Osteocyte (in vitro differentiated cells): ENCODE measurements at regions not wholly inside any gene's neighbourhood (a gene's known extent, or its start where the extent isn't known, plus 50 kb on each side); places are given as distances from the start of the nearest gene placed in this dataset.
"Not testable (repeated sequence)": the region's sequence is repeated elsewhere in the genome, so short reads cannot be mapped to it uniquely, and the experiment has no call there.

Experiments used
- DNase-seq: peaks from one replicate; pipeline ENCODE4 v3.0.0; 2021; ENCODE audit warnings: mixed read lengths; ENCODE audit not compliant: unreplicated experiment; ENCODE audit errors: extremely low spot score
- H3K27ac Mint-ChIP-seq: one replicate; pipeline ENCODE4 v1.8.0; 2021; ENCODE audit warnings: mild to moderate bottlenecking, mixed read lengths; ENCODE audit not compliant: unreplicated experiment
- H3K27me3 Mint-ChIP-seq: one replicate; pipeline ENCODE4 v1.8.0; 2021; ENCODE audit warnings: mixed read lengths; ENCODE audit not compliant: unreplicated experiment
- H3K36me3 Mint-ChIP-seq: one replicate; pipeline ENCODE4 v1.8.0; 2021; ENCODE audit warnings: mixed read lengths; ENCODE audit not compliant: unreplicated experiment
- H3K4me1 Mint-ChIP-seq: one replicate; pipeline ENCODE4 v1.8.0; 2021; ENCODE audit warnings: mixed read lengths; ENCODE audit not compliant: unreplicated experiment
- H3K4me3 Mint-ChIP-seq: one replicate; pipeline ENCODE4 v1.8.0; 2021; ENCODE audit warnings: mild to moderate bottlenecking, moderate library complexity, mixed read lengths; ENCODE audit not compliant: unreplicated experiment
- H3K9me3 Mint-ChIP-seq: one replicate; pipeline ENCODE4 v1.8.0; 2021; ENCODE audit warnings: mixed read lengths; ENCODE audit not compliant: unreplicated experiment
- TF ChIP-seq, protein P1 (sequence below): fragments of 200-600 bp; sonication (generic); IDR thresholded peaks from 2 replicates; pipeline ENCODE4 v1.5.0; 2021; ENCODE audit warnings: antibody characterized with exemption, mild to moderate bottlenecking, moderate library complexity

- TF ChIP-seq, protein P1, sequence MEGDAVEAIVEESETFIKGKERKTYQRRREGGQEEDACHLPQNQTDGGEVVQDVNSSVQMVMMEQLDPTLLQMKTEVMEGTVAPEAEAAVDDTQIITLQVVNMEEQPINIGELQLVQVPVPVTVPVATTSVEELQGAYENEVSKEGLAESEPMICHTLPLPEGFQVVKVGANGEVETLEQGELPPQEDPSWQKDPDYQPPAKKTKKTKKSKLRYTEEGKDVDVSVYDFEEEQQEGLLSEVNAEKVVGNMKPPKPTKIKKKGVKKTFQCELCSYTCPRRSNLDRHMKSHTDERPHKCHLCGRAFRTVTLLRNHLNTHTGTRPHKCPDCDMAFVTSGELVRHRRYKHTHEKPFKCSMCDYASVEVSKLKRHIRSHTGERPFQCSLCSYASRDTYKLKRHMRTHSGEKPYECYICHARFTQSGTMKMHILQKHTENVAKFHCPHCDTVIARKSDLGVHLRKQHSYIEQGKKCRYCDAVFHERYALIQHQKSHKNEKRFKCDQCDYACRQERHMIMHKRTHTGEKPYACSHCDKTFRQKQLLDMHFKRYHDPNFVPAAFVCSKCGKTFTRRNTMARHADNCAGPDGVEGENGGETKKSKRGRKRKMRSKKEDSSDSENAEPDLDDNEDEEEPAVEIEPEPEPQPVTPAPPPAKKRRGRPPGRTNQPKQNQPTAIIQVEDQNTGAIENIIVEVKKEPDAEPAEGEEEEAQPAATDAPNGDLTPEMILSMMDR = no peak
- no peaks in the 10 kb centered on the region for H3K36me3 Mint-ChIP-seq
- H3K4me3 Mint-ChIP-seq = no peak overlapping the region
- peaks cover 7% of the 10 kb centered on the region for H3K9me3 Mint-ChIP-seq
- peaks cover 12% of the 10 kb centered on the region for H3K4me1 Mint-ChIP-seq
- no peak for DNase-seq
- peaks cover 14% of the 10 kb centered on the region for H3K27me3 Mint-ChIP-seq
- no peak overlapping the region for H3K27ac Mint-ChIP-seq
These were observed 56.0 kb upstream of the OSMR start for GRCh38 chr5:38789777-38790176.

DNA sequence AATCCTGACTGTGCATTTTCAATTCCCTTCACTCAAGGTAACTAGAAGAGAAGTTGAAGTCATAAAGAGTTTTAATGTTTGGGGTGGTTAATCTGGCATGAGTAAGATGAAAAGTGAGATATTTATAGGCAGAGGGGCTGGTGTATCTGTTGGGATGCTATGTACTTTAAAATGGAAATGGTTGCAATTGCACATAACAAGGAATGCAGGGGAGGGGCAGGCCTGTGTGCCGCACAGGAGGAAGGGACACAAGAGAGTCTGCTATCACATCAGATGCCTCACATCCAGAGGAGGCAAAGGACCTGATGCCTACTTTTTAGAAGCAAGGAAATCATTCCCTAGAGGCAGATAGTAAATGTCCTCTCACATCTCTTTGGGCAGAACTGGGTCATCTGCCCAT lies 55.5 kb upstream of the OSMR start:
- Mint-ChIP-seq H3K36me3 (no peaks in the 10 kb centered on the region), H3K4me1 (peaks cover 12% of the 10 kb centered on the region), H3K27me3 (peaks cover 18% of the 10 kb centered on the region), H3K27ac (no peak overlapping the region), H3K9me3 (peaks cover 7% of the 10 kb centered on the region), H3K4me3 (no peak overlapping the region)
- no peak for DNase-seq
- TF ChIP-seq, protein P1 = no peak

DNA sequence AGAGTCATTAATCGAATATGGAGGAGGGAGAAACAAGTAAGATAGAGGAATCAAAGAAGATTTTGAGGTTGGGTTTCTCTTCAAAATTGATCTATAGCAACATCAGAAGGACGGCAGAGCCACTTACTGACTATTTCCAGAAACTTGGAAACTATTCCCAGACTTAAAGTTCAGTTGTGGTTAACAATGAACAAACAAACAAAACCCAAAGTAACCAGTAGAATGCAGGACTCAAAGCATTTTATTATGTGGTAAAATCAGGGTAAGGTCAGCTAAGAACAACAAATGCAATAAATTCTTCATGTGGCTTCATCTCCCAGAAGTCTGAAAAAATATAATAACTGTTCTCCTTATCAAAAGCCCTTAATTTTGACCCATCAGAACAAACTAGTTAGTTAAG lies 54.9 kb upstream of the OSMR start:
- TF ChIP-seq, protein P1 = no peak
- peaks cover 4% of the 10 kb centered on the region for H3K9me3 Mint-ChIP-seq
- peaks cover 12% of the 10 kb centered on the region for H3K4me1 Mint-ChIP-seq
- H3K27me3 Mint-ChIP-seq = peaks cover 19% of the 10 kb centered on the region
- no peak overlapping the region for H3K27ac Mint-ChIP-seq
- DNase-seq = no peak
- no peaks in the 10 kb centered on the region for H3K36me3 Mint-ChIP-seq
- H3K4me3 Mint-ChIP-seq = no peak overlapping the region

DNA sequence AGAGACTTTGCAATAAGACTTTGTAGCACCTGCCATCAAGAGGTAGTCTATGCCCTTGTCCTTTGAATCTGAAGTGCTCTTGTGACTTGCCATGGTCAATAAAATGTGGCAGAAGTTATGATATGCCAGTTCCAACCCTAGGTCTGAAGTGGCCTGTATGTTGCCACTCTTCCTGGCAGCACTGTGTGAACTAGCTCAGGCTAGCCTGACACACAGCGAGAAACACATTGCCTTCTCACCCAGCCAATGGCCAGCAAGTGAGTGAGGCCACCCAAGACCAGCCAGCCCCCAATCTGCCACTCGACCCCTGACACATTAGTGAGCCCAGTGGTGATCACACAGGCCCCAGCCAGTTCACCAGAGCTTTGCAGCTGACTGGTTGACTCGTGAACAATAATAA lies 52.7 kb upstream of the OSMR start:
- no peak for DNase-seq
- Mint-ChIP-seq H3K4me1 (peaks cover 12% of the 10 kb centered on the region), H3K27ac (no peak overlapping the region), H3K4me3 (no peak overlapping the region), H3K27me3 (peaks cover 19% of the 10 kb centered on the region), H3K36me3 (no peaks in the 10 kb centered on the region), H3K9me3 (no peaks in the 10 kb centered on the region)
- TF ChIP-seq, protein P1 = no peak

DNA sequence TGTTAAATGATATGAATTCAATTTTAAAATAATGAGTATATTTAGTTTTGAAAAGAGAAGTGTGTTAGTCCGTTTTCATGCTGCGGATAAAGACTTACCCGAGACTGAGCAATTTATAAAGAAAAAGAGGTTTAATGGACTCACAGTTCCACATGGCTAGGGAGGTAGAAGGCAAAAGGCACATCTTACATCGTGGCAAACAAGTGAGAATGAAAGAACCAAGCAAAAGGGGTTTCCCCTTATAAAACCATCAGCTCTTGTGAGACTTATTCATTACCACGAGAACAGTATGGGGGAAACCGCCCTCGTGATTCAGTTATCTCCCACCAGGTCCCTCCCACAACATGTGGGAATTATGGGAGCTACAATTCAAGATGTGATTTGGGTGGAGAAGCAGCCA lies 51.8 kb upstream of the OSMR start:
- not testable (repeated sequence) for H3K9me3 Mint-ChIP-seq, DNase-seq, H3K27ac Mint-ChIP-seq, H3K4me3 Mint-ChIP-seq, H3K36me3 Mint-ChIP-seq
- Mint-ChIP-seq H3K4me1 (peaks cover 12% of the 10 kb centered on the region), H3K27me3 (peaks cover 19% of the 10 kb centered on the region)

DNA sequence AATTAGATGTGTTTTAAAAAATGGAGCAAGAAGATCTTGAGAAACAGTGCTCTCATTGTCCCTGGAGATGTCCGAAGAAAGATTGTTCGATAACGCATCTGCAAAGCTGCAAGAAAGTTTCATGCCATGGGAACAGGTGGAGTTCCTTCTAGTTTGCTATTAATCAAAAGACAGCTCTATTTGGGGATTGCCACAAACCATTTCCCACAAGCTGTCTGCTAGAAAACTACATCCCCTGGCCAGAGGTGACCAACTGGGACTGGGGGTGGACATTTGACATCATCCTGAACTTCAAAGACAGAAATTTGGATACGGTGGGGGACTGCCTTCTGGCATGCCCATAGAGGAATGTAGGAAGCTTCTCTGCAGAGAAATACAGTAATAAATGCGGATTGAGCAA lies 50.8 kb upstream of the OSMR start:
- Mint-ChIP-seq H3K9me3 (no peaks in the 10 kb centered on the region), H3K36me3 (no peaks in the 10 kb centered on the region), H3K4me1 (peaks cover 12% of the 10 kb centered on the region), H3K27me3 (peaks cover 24% of the 10 kb centered on the region), H3K27ac (no peak overlapping the region), H3K4me3 (no peak overlapping the region)
- DNase-seq = no peak
- TF ChIP-seq, protein P1 = no peak
